Hippocampal formation (tissue), 2 donors: ENCODE measurements at regions not wholly inside any gene's neighbourhood (a gene's known extent, or its start where the extent isn't known, plus 50 kb on each side); places are given as distances from the start of the nearest gene placed in this dataset.

ENCODE experiments used
- DNase-seq, 2 donors: peaks; one replicate each; lab custom pipeline; 2025; lab: John Stamatoyannopoulos, UW

GRCh38 chr6:54009052-54009654 lies 102.1 kb upstream of the MLIP start:
- no peak for DNase-seq

DNA sequence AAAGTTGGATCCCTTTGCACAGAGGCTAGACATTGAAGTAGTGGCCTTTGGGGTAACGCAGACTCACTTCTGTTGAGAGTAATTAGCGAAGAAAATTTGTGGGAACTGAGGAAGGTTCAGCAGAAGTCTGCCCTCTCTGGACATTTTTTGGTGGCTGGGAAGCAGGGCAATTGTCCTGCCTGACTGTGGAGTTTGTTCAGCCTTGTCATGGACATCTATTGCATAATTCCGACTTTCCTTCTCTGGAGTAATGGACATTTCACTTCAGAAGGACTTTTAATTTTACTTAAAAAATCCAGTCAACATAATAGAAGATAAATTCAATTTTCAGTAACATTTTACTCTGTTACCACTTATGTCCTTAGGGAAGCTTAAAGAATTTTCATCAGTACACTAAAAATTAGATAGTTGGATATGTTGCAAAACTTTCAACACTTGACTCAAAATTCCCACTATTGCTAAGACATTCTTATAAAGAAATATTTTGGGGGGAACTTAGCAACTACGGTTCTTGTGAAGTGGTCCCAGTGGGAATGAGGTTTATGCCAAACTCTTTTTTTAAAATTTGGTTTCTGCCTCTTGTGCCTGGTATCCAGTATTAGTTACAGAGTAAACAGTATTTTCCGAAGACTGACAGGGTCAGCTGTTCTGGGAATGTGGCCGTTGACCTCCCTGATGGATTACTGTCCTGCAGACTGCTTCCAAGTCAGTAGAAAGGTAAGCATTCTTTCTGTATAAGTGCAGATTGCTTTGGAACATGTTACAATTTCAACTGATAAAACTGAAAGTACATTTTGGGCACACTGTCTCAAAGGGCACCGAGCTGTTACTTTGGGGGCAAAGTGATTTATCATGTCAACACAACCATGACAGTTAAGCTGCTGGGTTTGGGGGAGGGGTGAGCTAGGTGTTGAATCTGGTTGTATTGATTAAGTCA lies 100.6 kb upstream of the MLIP start:
- no peak for DNase-seq

DNA sequence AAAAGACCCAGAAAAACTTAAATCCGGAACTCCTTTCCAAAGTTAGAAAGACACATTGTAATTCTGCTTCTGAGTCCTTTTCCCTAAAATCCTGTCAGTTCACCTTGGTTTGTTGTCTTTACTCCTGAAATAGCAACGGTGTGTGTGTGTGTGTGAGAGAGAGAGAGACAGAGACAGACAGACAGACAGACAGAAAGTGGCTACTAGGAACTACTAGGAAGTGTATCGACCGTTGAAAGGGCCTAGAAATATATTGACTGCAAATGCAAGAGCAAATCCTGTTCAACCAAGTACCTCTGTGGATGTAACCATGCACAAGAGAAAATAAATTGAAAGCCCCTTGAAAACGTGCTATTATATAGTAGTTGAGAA lies 100.0 kb upstream of the MLIP start:
- DNase-seq, result no peak

- no peak for DNase-seq
Measured at GRCh38 chr6:54013966-54014365, 97.3 kb upstream of the MLIP start.

DNA sequence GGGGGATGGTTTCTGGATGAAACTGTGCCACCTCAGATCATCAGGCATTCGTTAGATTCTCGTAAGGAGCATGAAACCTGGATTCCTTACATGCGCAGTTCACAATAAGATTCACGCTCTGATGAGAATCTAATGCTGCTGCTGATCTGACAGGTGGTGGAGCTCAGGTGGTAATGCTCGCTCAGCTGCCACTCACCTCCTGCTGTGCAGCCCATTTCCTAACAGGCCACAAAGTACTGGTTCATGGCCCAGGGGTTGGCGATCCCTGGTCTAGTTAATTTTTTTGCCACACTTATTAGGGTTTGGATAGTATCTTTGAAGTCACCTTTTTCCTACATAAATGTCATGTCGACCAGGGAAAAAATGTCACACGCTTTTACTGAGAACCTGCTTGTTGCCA lies 96.8 kb upstream of the MLIP start:
- DNase-seq, result no peak

DNA sequence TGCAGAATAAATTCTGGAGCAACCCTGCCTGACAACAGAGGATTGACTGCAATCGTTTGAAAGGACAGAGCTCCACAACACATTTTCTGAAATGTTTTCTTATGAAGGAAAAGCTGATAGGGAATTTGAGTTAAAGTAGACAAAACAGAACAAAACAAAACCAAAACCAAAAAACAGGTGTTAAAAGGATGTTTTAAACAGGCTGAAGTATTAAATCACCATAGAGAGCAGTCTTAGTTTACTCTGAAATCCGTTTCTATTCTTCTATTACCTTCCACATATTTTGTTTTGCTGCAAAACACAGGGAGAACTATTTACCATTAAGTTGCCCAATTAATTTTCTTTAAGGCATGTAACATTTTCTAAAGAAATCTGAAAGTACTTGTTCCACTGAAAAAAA lies 93.4 kb upstream of the MLIP start:
- DNase-seq, result no peak

- no peak for DNase-seq
Measured at GRCh38 chr6:54018722-54019121, 92.5 kb upstream of the MLIP start.

GRCh38 chr6:54019860-54020259 lies 91.4 kb upstream of the MLIP start:
- DNase-seq, result no peak

GRCh38 chr6:54020334-54020733 lies 90.9 kb upstream of the MLIP start:
- no peak for DNase-seq

DNA sequence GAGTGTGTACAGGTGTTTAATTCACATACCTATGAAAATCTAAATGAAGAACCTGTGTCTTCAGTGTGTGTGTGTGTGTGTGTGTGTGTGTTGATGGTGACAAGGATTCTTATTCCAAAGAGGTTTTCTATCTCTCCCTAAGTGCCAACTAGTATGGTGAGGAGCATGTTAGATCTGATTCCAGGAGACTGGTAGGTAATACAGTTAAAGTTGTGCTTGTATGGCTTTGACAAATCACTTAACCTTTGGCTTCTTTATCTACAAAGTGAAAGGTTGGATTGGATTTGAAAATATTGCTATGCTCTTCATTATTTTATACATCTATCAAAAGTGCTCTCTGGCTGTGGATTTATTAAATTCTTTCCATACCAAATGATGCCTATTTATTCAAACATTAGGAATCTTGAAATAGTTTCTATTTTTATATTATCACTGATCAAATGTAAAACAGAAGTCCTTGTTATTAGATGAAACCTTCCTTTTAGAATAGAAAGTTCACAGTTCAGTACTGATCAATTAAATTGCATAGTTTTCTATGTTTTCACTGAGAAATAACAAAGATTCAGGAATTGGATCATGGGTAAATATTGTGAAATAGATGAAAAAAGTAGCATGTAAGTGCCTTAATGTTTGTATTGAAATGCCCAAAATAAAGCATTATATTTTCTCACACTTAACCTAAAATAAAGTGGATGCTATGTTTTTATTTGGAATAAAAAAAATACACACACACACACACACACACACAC lies 84.4 kb upstream of the MLIP start:
- no peak for DNase-seq

- no peak for DNase-seq
Measured at GRCh38 chr6:54028170-54028569, 83.1 kb upstream of the MLIP start.

GRCh38 chr6:54029187-54029586 lies 82.1 kb upstream of the MLIP start:
- DNase-seq, result no peak

DNA sequence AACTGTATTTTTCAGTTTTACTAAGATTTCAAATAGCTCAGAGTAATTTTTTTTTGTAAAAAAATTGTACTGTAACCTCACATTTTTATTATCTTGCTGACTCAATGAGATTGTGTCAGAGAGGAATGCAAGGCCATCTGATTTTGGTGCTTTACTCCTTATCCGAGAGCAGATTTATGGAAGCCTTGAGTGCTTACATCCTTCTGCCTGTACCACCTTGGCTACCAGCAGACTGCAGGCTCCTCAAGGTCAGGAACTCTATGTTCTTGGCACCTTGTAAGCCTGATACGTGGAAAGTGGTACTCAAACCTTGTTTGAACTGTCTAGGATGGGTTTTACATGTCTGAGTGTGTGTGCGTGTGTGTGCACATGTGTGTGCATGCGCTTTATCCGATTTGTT lies 80.1 kb upstream of the MLIP start:
- DNase-seq, result no peak

GRCh38 chr6:54037277-54037779 lies 73.9 kb upstream of the MLIP start:
- no peak for DNase-seq

- DNase-seq, result no peak
Measured at GRCh38 chr6:54040545-54040944, 70.7 kb upstream of the MLIP start.

DNA sequence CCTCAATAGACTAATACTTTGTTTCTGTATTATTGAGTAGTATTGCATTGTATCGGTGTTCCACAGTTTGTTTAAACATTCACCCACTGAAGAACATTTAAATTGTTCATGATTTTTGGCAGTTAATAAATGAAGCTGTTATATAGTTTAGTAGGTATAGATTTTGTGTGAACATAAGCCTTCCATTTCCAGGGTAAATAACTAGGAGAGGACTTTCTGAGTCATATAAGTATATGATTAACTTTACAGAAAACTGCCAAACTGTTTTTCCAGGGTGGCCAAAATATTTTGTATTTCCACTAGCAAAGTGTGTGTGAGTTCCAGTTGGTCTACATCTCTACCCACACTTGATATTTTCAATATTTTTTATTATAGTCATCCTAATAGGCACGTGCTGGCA lies 70.0 kb upstream of the MLIP start:
- no peak for DNase-seq

DNA sequence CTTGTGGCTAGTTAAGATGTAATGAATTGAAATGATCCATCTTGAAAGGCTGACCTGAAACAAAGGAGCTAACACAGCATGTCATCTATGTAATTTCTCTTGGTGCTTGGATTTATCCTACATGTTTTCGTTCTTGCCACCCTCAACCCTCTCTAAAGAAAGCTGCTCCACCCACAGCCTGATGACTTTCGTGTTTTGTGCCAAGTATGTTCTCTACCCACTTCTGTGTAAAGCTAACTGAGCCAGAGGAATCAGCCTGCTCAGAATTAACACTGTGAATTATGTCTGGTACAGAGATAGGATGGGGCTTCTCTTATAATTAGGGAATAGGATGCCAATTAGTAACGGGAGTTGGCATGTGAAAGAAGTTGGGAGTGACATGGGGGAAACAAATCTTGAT lies 67.9 kb upstream of the MLIP start:
- no peak for DNase-seq

DNA sequence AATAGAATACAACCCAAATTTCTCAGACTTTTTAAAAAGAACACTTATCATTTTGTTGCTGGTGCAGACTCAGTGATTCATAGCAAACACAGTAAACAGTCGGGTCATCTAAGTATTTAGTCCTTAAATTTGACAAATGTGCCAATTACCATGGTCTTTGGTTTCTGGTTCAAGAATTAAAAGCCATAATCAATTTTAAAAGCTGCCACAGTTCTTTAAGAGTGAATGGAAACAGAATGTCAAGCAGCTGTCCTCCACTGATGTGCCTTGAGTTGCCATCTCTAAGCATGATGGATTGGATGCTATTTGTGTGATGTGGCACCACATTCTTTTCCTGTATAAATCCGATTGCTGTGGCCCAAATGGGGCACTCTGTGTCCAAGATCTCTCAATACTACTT lies 67.2 kb upstream of the MLIP start:
- no peak for DNase-seq

DNA sequence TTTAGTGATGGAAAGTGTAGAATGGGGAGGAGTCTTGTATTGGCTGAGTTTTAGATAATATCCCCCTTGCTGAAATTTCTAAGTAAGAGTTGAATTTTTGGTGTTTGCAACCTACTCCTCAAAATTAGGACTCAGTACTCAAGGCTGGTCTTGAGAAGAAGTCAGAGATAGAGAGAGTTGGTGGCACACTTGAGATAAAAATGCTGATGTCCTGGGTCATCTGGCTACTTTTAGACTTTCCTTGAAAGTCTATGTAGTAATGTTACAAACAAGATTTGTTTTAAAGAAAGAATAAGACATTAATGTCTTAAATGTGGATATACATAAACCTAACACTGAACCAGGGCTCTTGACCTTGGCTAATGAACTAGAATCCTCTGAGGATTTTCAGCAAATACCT lies 62.5 kb upstream of the MLIP start:
- DNase-seq, result no peak

DNA sequence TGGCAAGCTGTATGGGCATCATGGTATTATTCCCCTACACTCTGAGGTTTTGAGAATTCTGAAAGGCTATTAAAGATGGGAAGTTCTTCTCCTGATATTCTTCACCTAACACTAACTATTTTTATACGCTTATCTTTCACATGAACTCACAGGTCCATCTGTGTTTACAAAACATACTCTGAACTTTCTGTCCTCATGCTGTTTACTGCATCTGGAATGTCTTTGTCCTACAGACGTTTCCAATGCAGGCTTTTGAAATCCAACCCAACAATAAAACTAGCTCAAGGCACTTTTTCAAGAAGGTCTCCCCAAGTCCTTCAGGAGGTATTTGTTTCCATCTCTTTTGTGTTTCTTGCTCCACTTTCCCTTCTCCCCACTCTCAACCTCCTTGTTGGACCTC lies 60.5 kb upstream of the MLIP start:
- DNase-seq, result no peak

GRCh38 chr6:54053881-54054391 lies 57.3 kb upstream of the MLIP start:
- no peak for DNase-seq

DNA sequence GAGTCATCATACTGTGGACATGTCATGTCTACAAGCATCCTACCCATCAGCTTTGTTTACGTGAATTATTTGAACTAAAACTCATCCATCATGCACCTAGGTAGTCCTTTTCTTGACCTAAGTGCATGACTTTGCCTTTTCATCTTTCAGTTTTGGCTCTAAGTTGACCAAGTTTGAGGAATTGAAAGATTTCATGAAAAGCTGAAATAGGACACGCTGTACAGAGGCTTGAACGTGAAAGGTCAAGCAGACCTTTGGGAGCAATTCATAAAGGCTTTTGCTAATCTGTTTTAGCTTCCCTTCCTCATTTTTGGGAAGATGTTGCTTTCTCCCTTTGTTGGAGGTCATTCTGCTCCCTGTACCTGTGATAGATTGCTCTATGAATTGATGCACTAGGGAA lies 55.1 kb upstream of the MLIP start:
- no peak for DNase-seq

GRCh38 chr6:54057058-54057457 lies 54.2 kb upstream of the MLIP start:
- no peak for DNase-seq
